ENCODE measurements at regions not wholly inside any gene's neighbourhood (a gene's known extent, or its start where the extent isn't known, plus 50 kb on each side); places are given as distances from the start of the nearest gene placed in this dataset.

- Histone ChIP-seq H3K9me1 (ENCODE audit: control insufficient read depth, insufficient read depth, low read length) (no peaks in the 10 kb centered on the region), H3K36me3 (ENCODE audit: control insufficient read depth, insufficient read depth, low read length) (no peaks in the 10 kb centered on the region), H3K4me3 (no peak overlapping the region), H3K9ac (ENCODE audit: insufficient read depth in 1 of 2, low read depth in 2 of 2, low read length in 2 of 2) (no peak overlapping the region), H3K27me3 (ENCODE audit: control insufficient read depth in 2 of 2, insufficient read depth in 2 of 2, low read length in 2 of 2) (no peaks in the 10 kb centered on the region), H3K9me3 (replicated peaks; ENCODE audit: control insufficient read depth, insufficient read depth, low read depth, low read length) (peaks cover 2% of the 10 kb centered on the region; the same call in 1 of the 2 replicates), H2AFZ (ENCODE audit: low read depth, low read length) (no peak overlapping the region), H4K20me1 (replicated peaks; ENCODE audit: control insufficient read depth, insufficient read depth, low read length) (no peaks in the 10 kb centered on the region), H3K79me2 (ENCODE audit: control insufficient read depth, insufficient read depth, low read length) (no peaks in the 10 kb centered on the region), H3K4me1 (replicated peaks in 1 of 2; ENCODE audit: control insufficient read depth in 2 of 2, insufficient read depth in 2 of 2, low read length in 2 of 2) (no peaks in the 10 kb centered on the region), H3K27ac (ENCODE audit: extremely low read depth, low read depth, low read length) (no peak overlapping the region), H3K4me2 (ENCODE audit: insufficient read depth, low read length) (no peak overlapping the region)
- DNase-seq (ENCODE audit: extremely low read depth in 1 of 4, low spot score in 3 of 4) (no peak), ATAC-seq (no peak), FAIRE-seq (no peak)
- CTCF ChIA-PET (ENCODE audit: low intra/inter-chr PET ratio), result no interaction called here
- BruUV-seq (replicated peaks), result no TSS peak
- POLR2A ChIA-PET, result no interaction called here
- intact Hi-C loops (cut with micrococcal nuclease) (no loop called here), in situ Hi-C loops (cut with MboI) (no loop called here)
- 0% methylated on average over 6 of the region's 6 CpGs for WGBS (ENCODE audit: insufficient coverage, low coverage, missing lambda C conversion rate)
- no peak for TF ChIP-seq KLF10 (CRISPR knock-in tag; IDR thresholded peaks at IDR 0.05)
- no peak for TF ChIP-seq MXI1 (IDR thresholded peaks at IDR 0.05; ENCODE audit: low read depth, low read length)
- TF ChIP-seq TCF7 (IDR thresholded peaks at IDR 0.05; ENCODE audit: borderline replicate concordance), result no peak
- no peak for TF ChIP-seq HDAC6 (IDR thresholded peaks at IDR 0.05; ENCODE audit: low read depth, low read length)
- no peak for TF ChIP-seq TBP (optimal IDR thresholded peaks at IDR 0.05; ENCODE audit: low read depth, low read length)
- no peak for TF ChIP-seq SMC3 (conservative IDR thresholded peaks at IDR 0.05; ENCODE audit: insufficient read depth, low read depth, low read length)
- no peak for TF ChIP-seq GTF2F1 (IDR thresholded peaks at IDR 0.05; ENCODE audit: low read depth, low read length)
- no peak for TF ChIP-seq ZKSCAN1 (IDR thresholded peaks at IDR 0.05; ENCODE audit: low read depth, low read length)
- TF ChIP-seq GTF2B (IDR thresholded peaks at IDR 0.05; ENCODE audit: extremely low read depth, insufficient read length), result no peak
- no peak for TF ChIP-seq ZNF146 (CRISPR knock-in tag; IDR thresholded peaks at IDR 0.05; ENCODE audit: unreplicated experiment)
These were observed 320.3 kb upstream of the SATB1 start for GRCh38 chr3:18745472-18745871.

All from K562 (cell line).